HCT116 (cell line): ENCODE measurements at regions not wholly inside any gene's neighbourhood (a gene's known extent, or its start where the extent isn't known, plus 50 kb on each side); places are given as distances from the start of the nearest gene placed in this dataset.

ENCODE experiments used
- POLR2AphosphoS5 ChIP-seq: IDR thresholded peaks from 2 replicates; pipeline ENCODE4 v1.6.1; 2011; ENCODE audit warnings: mild to moderate bottlenecking, low read depth, low read length, moderate library complexity
- SIN3A ChIP-seq: IDR thresholded peaks from 2 replicates; pipeline ENCODE4 v1.6.1; 2012; ENCODE audit warnings: low read depth
- TF ChIP-seq, protein P1 (sequence below), 3 experiments: fragments of 200-600 bp in 1 of 3; sonication (generic) in 1 of 3; IDR thresholded peaks in 2 of 3; conservative IDR thresholded peaks in 1 of 3; 2 replicates each; pipeline ENCODE4 v1.5.1; 2012 to 2017; ENCODE audit warnings: low read depth in 2 of 3, low read length in 2 of 3, antibody characterized with exemption in 1 of 3, borderline replicate concordance in 1 of 3, control low read depth in 1 of 3, mild to moderate bottlenecking in 1 of 3, mixed read lengths in 1 of 3, mixed run types in 1 of 3, moderate library complexity in 1 of 3; ENCODE audit not compliant: insufficient read depth in 1 of 3

DNA sequence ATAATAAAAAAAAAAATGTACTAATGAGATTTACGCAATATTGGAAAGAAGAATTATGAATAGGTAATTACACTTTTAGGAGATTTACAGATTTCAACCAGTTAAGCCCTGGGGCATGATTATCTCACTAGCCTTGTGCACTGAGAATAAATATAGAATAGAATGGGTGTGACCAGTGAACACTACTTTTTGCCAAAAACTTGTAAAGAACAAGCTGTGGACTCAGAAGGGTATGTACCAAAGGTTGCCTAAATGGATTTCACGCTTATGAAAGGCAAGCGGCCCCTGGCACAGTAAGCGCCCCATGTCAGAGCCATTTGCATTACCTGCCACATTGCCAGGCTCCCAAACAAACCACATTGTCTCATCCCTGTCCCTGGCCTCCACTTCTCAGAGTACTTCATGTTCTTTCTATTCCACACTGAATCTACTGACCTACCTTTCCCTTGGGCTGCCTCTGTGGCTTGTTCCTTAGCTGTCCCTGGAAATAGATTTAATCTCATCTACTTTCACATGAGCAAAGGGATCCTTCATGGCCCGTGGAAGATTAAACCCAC lies 170.6 kb upstream of the DIO2 start:
- TF ChIP-seq, protein P1, sequence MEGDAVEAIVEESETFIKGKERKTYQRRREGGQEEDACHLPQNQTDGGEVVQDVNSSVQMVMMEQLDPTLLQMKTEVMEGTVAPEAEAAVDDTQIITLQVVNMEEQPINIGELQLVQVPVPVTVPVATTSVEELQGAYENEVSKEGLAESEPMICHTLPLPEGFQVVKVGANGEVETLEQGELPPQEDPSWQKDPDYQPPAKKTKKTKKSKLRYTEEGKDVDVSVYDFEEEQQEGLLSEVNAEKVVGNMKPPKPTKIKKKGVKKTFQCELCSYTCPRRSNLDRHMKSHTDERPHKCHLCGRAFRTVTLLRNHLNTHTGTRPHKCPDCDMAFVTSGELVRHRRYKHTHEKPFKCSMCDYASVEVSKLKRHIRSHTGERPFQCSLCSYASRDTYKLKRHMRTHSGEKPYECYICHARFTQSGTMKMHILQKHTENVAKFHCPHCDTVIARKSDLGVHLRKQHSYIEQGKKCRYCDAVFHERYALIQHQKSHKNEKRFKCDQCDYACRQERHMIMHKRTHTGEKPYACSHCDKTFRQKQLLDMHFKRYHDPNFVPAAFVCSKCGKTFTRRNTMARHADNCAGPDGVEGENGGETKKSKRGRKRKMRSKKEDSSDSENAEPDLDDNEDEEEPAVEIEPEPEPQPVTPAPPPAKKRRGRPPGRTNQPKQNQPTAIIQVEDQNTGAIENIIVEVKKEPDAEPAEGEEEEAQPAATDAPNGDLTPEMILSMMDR (IDR thresholded peaks at IDR 0.05 in 2 of 3, conservative IDR thresholded peaks at IDR 0.05 in 1 of 3; ENCODE audit: borderline replicate concordance in 1 of 3, insufficient read depth in 1 of 3, low read depth in 2 of 3, low read length in 2 of 3) = no peak
- TF ChIP-seq SIN3A = no peak
- no peak for TF ChIP-seq POLR2AphosphoS5
